ENCODE measurements at regions not wholly inside any gene's neighbourhood (a gene's known extent, or its start where the extent isn't known, plus 50 kb on each side); places are given as distances from the start of the nearest gene placed in this dataset.

DNA sequence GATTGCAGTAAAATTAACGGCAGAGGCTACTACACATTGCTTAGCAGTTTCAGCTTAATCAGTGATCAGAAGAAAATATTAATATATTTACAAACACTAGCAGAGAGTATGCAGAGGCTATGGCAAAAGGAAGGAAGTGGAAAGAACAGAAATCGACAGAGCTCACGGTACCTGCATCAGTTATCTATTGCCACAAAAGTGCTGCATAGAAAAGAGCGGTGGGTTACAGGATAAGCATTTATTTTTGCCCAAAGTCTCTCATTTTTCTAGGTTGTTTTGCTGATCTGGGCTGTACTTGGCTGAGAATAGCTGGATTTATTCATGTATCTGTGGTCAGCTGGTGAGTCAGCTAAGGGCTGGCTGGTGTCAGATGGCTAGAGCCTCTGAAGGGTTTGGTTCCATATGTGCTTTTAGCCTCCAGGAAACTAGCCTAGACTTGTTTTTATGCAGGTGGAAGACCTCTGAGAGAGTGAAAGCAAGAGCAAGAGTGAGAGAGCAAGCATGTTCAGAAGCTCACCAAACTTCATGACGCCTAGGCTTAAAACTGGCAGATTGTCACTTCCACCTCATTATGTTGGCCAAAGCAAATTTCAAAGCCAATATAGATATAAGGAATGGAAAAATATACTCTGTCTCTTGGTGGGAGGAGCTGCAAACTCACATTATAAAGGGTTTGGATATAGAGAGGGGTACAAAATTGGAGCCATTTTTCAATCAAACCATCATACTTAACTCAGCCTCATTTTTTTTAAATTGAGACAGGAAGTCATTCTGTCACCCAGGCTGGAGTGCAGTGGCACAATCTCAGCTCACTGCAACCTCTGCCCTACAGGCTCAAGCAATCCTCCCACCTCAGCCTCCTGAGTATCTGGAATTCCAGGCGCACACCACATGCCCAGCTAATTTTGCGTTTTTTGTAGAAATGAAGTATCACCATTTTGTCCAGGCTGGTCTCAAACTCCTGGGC is 153.2 kb upstream of the RPL34 start (continued):
- TF ChIP-seq, protein P1, sequence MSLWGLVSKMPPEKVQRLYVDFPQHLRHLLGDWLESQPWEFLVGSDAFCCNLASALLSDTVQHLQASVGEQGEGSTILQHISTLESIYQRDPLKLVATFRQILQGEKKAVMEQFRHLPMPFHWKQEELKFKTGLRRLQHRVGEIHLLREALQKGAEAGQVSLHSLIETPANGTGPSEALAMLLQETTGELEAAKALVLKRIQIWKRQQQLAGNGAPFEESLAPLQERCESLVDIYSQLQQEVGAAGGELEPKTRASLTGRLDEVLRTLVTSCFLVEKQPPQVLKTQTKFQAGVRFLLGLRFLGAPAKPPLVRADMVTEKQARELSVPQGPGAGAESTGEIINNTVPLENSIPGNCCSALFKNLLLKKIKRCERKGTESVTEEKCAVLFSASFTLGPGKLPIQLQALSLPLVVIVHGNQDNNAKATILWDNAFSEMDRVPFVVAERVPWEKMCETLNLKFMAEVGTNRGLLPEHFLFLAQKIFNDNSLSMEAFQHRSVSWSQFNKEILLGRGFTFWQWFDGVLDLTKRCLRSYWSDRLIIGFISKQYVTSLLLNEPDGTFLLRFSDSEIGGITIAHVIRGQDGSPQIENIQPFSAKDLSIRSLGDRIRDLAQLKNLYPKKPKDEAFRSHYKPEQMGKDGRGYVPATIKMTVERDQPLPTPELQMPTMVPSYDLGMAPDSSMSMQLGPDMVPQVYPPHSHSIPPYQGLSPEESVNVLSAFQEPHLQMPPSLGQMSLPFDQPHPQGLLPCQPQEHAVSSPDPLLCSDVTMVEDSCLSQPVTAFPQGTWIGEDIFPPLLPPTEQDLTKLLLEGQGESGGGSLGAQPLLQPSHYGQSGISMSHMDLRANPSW (CRISPR knock-in tag; IDR thresholded peaks at IDR 0.05; ENCODE audit: borderline replicate concordance): no peak
- TF ChIP-seq, protein P2, sequence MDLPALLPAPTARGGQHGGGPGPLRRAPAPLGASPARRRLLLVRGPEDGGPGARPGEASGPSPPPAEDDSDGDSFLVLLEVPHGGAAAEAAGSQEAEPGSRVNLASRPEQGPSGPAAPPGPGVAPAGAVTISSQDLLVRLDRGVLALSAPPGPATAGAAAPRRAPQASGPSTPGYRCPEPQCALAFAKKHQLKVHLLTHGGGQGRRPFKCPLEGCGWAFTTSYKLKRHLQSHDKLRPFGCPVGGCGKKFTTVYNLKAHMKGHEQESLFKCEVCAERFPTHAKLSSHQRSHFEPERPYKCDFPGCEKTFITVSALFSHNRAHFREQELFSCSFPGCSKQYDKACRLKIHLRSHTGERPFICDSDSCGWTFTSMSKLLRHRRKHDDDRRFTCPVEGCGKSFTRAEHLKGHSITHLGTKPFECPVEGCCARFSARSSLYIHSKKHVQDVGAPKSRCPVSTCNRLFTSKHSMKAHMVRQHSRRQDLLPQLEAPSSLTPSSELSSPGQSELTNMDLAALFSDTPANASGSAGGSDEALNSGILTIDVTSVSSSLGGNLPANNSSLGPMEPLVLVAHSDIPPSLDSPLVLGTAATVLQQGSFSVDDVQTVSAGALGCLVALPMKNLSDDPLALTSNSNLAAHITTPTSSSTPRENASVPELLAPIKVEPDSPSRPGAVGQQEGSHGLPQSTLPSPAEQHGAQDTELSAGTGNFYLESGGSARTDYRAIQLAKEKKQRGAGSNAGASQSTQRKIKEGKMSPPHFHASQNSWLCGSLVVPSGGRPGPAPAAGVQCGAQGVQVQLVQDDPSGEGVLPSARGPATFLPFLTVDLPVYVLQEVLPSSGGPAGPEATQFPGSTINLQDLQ (CRISPR knock-in tag; IDR thresholded peaks at IDR 0.05): no peak
- TF ChIP-seq, protein P3, sequence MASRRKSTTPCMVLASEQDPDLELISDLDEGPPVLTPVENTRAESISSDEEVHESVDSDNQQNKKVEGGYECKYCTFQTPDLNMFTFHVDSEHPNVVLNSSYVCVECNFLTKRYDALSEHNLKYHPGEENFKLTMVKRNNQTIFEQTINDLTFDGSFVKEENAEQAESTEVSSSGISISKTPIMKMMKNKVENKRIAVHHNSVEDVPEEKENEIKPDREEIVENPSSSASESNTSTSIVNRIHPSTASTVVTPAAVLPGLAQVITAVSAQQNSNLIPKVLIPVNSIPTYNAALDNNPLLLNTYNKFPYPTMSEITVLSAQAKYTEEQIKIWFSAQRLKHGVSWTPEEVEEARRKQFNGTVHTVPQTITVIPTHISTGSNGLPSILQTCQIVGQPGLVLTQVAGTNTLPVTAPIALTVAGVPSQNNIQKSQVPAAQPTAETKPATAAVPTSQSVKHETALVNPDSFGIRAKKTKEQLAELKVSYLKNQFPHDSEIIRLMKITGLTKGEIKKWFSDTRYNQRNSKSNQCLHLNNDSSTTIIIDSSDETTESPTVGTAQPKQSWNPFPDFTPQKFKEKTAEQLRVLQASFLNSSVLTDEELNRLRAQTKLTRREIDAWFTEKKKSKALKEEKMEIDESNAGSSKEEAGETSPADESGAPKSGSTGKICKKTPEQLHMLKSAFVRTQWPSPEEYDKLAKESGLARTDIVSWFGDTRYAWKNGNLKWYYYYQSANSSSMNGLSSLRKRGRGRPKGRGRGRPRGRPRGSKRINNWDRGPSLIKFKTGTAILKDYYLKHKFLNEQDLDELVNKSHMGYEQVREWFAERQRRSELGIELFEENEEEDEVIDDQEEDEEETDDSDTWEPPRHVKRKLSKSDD (CRISPR knock-in tag; IDR thresholded peaks at IDR 0.05; ENCODE audit: low read depth): no peak
- TF ChIP-seq BRCA1 (CRISPR knock-in tag; IDR thresholded peaks at IDR 0.05) (no peak), REPIN1 (CRISPR knock-in tag; IDR thresholded peaks at IDR 0.05; ENCODE audit: borderline replicate concordance, low read depth) (no peak), HHEX (CRISPR knock-in tag; IDR thresholded peaks at IDR 0.05) (no peak), ZNF616 (CRISPR knock-in tag; IDR thresholded peaks at IDR 0.05; ENCODE audit: low read depth) (no peak), PPARG (CRISPR knock-in tag; conservative IDR thresholded peaks at IDR 0.05) (no peak), ZNF143 (CRISPR knock-in tag; IDR thresholded peaks at IDR 0.05) (no peak), KDM6A (CRISPR knock-in tag; IDR thresholded peaks at IDR 0.05; ENCODE audit: low read depth) (no peak)
- TF ChIP-seq, protein P4, sequence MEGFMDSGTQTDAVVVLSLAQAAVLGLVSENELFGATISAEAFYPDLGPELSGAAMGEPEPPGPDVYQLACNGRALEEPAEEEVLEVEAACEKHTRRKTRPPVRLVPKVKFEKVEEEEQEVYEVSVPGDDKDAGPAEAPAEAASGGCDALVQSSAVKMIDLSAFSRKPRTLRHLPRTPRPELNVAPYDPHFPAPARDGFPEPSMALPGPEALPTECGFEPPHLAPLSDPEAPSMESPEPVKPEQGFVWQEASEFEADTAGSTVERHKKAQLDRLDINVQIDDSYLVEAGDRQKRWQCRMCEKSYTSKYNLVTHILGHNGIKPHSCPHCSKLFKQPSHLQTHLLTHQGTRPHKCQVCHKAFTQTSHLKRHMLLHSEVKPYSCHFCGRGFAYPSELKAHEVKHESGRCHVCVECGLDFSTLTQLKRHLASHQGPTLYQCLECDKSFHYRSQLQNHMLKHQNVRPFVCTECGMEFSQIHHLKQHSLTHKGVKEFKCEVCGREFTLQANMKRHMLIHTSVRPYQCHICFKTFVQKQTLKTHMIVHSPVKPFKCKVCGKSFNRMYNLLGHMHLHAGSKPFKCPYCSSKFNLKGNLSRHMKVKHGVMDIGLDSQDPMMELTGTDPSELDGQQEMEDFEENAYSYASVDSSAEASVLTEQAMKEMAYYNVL (CRISPR knock-in tag; IDR thresholded peaks at IDR 0.05; ENCODE audit: borderline replicate concordance): no peak
